Stimulated activated CD4-positive, alpha-beta T cell treated with anti-CD3 and anti-CD28 coated beads, Interleukin-12 subunit alpha, Interleukin-12 subunit beta, amount 100 ng/mL, for 24 hours (primary cell): ENCODE measurements at regions not wholly inside any gene's neighbourhood (a gene's known extent, or its start where the extent isn't known, plus 50 kb on each side); places are given as distances from the start of the nearest gene placed in this dataset.
"Not testable (repeated sequence)": the region's sequence is repeated elsewhere in the genome, so short reads cannot be mapped to it uniquely, and the experiment has no call there.

ENCODE experiments used
- DNase-seq, 2 experiments: peaks; one replicate each; pipeline ENCODE4 v3.0.0-alpha.2; 2020; ENCODE audit warnings: low read depth in 2 of 2

DNA sequence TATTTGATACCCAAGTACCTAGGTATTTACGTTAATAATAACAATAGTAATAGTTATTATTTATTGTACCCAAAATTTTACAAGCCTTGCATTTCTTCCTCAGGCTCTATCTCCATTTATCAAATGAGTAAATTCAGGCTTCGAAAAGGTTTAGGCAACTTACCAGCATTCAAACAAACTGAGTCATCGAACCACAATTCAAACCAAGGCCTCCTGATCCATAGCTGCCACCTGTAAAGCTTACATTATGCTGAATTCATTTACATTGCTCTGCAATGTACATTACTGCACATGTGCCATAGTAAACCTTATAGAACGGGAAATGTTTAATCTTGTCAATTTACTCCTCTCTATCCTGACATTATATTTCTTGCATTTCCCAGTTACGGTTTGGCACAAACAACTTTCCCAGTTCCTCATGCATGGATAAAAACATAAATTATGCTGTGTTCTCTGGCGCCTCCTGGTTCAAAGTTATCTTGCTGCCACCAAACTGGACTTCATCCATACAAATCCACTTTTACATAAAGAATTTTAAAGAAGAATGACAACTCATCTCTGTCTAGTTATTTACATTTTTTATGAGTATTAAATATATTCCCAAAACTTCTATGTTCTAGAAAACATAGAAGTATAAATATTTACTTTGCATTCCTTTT lies 360.6 kb upstream of the SOX9 start:
- no peak for DNase-seq

DNA sequence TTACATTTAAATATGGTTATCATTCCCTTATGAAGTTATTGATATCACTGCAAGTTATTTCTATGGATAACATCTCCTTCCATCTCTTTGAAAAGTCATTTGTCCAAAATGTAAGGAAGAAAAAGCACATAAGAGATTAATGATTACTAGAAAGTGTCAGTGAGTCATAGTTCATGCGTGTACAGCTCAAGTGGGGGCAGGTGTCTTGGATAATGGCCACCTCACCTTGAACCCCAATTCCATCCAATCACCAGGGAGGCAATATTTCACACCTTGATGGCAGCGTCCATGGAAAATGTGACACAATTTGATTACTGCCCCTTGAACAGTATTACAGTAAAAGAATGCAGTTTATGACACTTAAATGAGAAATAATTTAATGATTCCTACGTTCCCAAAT lies 358.3 kb upstream of the SOX9 start:
- no peak for DNase-seq

DNA sequence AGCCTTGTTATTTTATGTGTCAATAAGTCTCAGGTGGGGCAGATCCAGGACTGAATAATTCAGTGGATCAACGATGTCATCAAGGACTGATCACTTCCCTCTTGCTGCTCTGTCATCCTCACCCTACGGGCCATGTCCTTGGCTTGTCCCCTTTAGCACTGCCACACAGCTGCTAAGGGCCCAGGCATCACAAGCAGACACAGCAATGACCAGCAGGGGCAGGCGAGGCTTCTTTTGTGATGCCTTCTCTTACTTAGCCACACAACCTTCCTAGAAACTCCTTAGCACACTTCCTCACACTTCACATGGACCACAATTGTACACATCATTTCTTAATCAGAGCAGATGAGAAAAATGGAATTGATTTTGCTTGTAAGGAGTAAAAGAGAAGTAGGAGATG lies 356.3 kb upstream of the SOX9 start:
- no peak for DNase-seq

DNA sequence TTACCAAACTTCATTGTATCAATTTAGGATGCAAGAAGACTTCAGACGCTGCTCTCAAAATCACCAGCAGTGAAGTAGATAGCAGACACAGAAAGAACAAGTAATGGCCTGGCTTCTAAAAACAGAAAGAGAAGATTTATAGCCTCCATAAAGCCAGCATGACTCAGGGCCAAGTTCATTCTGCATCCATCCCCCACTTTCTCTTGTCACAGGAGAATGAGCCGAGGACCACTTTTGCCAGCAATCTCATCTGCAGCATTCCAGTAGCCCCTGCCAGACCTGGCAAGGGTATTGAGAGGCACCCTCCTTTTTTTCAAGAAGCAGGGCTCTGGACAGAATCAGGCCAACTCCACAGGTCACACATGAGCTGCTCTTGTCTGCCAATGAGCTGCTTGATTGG lies 355.4 kb upstream of the SOX9 start:
- no peak for DNase-seq

DNA sequence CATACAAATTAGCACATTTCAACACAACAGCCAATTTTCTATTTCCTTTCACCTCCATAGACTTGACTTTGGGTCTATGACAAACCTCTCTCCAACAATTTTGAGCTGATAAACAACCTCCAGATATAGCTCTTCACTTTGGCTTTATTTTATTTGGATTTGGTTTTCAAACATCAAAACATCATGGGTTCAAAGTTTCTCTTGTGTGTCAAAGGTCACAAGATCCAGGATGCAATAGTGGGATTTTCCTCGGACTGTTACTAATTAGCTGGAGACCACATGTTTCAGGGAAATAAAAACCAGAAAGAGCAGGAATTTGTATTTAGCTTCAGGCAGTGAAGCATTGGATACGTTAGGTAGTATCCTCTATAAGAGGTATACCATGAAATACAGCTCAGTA lies 351.0 kb upstream of the SOX9 start:
- no peak for DNase-seq

DNA sequence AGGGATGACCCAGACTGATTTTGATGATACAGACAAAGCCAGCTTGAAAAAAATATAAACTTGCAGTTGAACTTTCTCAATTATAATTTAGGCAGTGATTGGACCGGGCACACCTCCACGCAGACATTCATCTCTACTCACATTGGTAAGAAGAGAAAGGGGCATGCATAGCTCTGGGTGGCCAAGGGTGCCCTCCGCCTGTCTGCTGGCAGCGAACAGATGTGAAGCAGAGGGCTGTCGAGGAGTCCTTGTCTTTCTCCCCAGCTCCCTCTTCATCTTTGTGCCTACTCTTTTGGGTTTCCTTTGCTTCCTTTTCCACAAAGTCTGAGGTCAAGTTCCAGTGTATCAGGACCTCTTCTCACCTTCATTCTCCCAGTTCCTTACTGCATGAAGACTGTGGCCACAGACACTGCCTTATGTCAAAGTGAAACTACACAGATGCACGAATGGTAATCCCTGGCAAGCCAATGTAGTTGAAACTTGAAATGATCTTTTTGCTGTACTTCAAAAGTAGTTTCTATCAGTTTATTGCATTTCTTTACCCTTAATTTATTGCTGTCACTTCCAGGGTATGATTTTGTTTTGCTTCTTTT lies 343.7 kb upstream of the SOX9 start:
- no peak for DNase-seq

DNA sequence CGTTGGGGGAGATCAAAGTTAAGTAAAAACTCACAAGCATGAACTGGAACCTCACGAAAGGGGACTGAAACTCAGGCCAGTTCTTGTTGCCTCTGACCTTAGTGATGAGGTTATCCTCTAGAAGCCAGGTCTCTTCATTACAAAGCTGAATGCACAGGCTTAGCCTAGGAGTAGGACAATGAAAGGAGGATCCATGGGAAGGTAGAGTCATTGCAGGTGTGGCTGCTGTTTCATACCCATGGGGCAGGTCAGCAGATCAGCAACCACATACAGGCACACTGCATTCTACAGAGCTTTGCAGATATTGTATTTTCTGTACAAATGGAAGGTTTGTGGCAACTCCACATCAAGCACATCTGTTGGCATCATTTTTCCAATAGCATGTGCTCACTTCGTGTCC lies 341.3 kb upstream of the SOX9 start:
- no peak for DNase-seq

DNA sequence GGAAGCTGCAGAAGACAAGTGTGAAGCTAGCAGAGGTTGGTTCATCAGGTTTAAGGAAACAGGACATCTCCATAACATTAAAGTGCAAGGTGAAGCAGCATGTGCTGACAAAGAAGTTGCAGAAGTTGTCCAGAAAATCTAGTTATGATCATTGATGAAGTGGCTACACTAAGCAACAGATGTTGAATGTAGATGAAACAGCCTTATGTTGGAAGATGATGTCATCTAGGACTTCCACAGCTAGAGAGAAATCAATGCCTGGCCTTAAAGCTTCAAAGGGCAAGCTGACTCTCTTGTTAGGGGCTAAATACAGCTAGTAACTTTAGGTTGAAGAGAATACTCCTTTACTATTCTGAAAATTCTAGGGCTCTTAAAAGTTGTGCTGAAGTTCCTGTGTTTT lies 340.2 kb upstream of the SOX9 start:
- no peak for DNase-seq

DNA sequence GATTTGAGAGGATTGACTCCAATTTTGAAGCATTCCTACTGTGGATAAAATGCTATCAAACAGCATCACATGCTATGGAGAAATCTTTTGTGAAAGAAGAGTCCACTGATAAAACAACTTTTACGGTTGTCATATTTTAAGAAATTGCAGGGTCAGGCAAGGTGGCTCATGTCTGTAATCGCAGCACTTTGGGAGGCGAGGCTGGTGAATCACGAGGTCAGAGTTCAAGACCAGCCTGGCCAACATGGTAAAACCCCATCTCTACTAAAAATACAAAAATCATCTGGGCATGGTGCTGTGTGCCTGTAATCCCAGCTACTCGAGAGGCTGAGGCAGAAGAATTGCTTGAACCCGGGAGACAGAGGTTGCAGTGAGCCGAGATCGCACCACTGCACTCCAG lies 338.8 kb upstream of the SOX9 start:
- DNase-seq, result not testable (repeated sequence)

DNA sequence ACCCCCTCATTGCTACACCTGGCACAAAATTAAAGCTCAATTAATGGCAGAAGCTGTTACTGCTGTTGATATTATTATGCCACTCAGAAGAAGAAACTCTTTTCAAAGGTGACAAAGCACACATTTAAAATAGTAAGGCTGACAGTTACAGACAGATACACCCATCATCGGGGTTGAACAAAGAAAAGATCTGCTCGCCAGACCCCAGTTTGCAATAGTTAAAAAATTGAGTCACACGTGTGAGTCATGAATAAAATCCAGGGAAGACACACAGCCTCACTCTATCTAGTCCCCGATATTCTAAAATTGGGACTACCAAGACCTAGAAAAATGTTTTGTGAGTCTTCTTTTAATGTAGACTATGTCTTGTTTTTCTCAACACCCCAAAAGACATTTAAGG lies 330.0 kb upstream of the SOX9 start:
- DNase-seq, result no peak

DNA sequence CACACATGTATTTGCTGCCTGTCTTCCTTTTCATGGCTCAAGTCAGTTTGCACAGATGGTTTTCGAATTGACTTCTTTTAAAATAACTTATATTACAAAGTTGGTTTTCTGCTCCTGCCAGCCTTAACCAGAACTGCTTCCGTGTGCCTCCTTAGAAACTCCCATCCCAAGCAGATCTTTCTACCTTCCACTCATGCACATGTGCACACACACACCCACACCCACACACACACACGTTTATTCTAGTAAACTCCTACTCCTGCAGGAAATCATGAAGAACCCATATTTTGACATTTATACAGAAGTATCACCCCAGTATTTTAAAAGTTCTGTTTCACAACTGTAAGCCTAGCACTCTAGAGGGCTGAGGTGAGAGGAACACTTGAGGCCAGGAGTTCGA lies 329.5 kb upstream of the SOX9 start:
- DNase-seq, result no peak

DNA sequence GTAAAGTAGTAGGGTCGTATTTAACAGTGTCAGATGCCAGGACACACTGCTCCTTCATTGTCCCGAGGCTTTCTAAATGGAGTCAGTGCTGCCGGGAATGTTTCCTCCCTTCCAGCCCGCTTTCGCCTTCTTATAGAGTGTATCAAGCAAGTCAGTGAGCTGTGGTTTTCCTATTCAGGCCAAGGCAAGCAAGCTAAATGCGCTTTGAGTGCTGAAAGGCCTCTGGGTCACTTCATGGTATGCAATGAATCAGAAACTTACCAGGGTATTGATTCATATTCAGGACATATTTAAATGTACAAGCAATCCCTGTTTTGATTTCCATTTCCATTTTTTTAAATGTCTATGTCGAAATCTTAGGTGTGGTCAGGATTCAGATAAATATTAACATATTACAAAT lies 327.9 kb upstream of the SOX9 start:
- no peak for DNase-seq

DNA sequence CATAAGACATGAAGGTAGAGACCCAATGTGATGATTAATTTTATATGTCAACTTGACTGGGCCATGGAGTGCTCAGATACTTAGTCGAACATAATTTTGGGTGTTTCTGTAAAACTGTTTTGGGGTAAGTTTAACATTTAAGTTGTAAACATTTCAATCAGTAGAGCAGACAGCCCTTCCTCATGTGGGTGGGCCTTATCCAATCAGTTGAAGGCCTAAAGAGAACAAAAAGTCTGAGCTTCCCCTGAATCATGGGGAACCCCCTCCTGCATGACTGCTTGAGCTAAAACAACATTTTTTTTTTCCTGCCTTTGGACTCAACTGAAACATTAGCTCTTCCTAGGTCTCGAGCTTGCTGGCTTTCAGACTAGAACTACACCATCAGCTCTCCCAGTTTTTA lies 327.3 kb upstream of the SOX9 start:
- no peak for DNase-seq

DNA sequence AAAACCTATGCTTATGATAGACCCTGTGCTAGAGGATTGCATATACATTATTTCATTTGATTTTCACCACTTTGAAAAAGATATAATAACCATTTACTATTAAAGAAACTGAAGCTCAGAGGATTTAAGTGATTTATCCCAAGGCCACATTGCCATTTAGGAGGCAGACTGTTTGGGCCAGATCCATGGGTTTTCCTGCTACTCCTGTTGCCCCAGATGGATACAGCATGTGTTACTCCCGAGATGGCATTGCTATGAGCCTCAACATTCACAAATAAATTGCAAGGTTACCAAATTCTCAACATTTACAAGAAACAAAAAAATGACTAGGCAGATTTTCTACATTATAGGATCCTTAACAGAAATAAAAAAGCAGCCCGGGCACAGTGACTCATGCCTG lies 322.1 kb upstream of the SOX9 start:
- DNase-seq, result no peak

DNA sequence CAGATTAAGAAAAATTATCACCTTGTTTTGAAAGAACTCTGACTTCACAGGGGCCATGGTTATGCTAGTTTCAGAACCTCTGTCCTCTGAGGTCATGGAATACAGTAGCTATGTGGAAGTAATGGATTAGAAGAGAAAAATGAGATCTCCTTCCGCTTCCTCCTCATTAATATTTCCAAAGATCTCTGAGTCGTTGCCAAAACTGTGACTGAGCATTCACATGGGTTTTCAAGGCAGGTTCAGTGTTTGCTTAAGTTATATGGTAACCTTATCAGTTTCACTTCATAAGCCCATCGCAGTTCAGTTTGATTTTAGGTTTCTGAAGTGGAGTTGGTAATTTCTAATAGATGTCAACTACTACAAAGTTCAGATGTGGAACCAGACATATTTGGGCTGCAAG lies 321.2 kb upstream of the SOX9 start:
- no peak for DNase-seq

DNA sequence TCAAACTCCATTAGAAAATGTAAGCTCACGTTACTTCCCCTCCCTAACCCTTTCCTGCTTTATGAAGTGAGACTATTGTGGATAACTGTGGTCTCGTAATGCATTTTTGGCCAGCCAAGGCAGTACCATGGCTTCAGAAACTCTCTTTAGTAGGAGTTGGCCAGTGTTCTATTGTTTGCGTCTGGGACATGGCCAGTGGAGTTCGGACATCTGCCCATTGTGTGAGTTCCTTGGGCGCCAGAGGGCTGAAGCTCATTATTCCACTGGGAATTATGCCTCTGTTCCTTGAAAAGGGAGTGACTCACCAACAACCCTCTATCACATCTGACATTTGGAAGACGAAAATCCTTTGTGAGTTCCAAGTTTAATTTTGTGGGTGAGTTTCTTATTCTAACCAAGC lies 319.5 kb upstream of the SOX9 start:
- no peak for DNase-seq

DNA sequence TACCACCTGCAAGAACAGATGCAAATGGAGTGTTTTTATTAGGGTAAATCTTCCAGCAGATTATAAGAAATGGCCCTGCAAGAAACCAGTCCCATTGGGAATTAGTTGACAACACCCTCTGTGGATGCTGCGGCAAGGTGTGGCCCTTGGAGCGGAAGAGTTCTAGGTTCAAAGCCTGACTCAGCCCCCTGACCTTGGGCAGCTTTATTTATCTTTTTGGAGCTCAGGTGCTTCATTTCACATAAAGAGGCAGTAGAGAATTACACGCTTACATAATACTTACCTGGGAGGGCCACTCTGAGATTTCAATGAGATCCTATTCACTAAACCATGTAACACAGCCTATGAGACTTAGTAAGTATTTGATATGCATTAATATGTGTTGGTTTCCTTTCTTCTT lies 318.2 kb upstream of the SOX9 start:
- no peak for DNase-seq

DNA sequence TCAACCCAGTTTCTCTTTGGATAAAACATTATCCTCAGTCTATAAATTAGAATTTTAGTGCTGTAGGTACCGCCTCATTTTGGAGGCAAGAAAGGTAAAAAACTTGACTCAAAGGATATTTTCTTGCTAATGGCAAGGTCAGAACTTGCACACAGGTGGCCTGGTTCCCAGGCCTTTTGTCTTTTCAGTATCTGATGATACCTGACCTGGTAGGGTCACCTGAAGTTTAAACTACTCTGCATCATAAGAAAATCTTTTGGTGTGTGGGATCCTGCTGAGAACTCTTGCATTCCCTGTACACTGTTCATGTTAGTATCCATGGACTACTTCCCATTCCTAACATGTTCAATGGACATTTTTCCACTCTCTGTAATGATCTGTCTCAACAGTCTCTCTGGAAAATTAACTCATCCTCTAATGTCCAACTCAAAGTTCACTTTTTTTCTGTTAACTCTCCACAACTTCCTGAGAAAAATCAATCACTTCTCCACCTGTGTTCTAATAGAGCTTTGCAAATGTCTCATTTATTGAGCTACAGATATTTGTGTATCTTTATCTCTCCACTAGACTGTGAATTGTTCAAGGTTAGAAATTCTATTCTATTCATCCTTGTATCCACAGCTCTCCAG lies 317.1 kb upstream of the SOX9 start:
- DNase-seq, result no peak

DNA sequence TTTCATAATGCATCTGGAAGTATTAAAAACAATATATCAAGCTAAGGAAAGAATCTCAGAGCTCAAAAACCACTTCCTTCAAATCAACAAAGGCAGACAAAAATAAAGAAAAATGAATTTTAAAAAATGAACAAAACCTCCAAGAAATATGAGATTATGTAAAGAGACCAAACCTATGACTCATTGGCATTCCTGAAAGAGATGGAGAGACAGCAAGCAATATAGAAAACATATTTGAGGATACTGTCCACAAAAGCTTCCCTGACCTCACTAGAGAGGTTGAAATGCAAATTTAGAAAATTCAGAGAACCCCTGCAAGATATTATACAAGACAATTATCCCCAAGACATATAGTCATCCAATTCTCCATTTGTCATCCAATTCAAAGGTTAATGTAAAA lies 311.3 kb upstream of the SOX9 start:
- DNase-seq, result no peak

DNA sequence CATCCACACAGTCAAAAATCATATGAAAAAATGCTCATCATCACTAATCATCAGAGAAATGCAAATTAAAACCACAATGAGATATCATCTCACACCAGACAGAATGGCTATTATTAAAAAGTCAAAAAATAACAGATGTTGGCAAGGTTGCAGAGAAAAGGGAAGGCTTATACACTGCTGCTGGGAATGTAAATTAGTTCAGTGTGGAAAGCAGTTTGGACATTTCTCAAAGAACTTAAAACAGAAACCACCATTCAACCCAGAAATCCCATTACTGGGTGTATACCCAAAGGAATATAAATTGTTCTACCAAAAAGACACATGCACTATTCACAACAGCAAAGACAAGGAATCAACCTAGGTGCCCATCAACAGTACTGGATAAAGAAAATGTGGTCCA lies 307.0 kb upstream of the SOX9 start:
- DNase-seq, result not testable (repeated sequence)

DNA sequence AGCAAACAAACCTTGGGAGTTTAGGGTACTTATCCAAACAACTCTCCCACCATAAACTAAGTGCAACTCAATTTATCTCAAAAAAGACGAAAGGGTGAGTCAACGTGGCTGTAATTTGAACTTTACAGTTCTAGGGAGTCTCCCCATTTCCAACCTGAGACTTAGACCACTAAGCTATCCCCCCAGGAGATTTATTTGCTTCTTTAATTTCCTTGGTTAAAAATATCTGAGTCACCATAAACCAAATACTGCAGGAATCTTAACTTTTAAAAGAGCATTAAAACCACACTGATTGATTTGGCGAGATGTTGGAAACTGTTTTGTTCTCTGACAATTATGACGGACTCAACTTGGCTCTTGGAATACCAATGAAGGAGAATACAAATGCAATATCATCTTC lies 299.3 kb upstream of the SOX9 start:
- DNase-seq, result no peak

DNA sequence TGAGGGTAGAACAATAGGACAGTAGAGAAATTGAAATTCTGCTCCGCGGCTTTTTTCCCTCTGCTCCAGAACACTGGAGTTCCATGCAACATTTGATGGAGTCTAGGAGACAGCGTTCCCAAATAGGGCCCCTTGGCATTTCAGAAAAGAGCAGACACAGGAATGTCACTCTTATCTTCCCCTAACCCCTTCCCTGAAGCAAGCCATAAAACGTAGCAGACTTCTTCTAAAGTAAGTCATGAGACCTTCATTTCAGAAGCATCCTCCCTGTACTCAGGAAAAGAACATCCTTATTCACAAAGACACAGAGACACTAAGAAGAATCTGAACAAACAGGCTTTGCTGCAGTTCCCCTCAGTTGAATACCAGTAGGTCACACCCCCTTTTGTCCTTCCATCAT lies 296.1 kb upstream of the SOX9 start:
- no peak for DNase-seq

DNA sequence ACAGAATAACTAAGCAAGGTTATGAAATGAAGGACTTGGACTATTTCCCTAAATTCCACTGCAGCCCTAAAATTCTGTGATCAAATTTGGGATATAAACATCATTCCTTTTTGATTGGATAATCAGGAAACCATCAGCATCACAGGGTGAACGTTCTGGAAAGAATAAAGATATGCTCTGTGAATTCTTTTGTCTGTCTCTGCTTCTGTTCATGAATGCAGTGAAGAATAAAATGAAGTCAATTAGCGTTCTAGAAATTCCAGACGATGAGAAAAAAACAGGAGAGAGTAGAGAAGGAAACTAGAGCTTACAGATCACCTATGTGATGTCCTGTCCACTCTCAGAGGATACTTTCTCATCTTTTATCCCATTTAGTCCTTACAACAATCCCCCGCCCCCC lies 295.1 kb upstream of the SOX9 start:
- no peak for DNase-seq

DNA sequence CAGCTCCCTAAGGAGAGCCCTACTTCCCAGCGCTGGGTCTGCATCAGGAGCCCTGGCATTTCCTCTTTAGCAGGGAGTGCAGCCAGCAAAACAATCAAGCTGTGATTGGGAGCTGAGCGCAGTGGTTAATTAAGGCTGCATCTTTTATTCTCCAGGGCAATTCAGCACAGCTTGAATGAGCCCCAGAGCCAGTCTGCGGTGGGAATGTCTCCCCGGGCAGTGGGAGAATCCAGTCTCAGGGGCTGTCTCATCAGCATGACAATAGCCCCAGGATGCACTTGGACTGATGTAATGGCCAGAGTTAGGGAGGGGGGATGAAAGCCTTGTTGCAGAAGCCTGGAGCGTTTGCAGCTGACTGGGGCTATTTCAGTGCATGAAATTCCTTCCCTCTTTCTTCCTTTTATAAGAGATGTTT lies 292.6 kb upstream of the SOX9 start:
- no peak for DNase-seq
